Stomach (tissue), 4 donors: ENCODE measurements at regions not wholly inside any gene's neighbourhood (a gene's known extent, or its start where the extent isn't known, plus 50 kb on each side); places are given as distances from the start of the nearest gene placed in this dataset.

Experiments used
- CTCF ChIP-seq, 7 experiments: fragments of 450-650 bp in 4 of 7; fragments of 200-600 bp in 3 of 7; sonication (generic) in 3 of 7; IDR thresholded peaks; one replicate each; pipeline ENCODE4 v1.5.1; 2016 to 2019; ENCODE audit warnings: antibody characterized with exemption in 7 of 7, control low read depth in 2 of 7, mild to moderate bottlenecking in 1 of 7
- EP300 ChIP-seq: sonication (generic); formaldehyde crosslinking; IDR thresholded peaks from one replicate; pipeline ENCODE4 v1.6.1; 2017; ENCODE audit warnings: antibody characterized with exemption
- POLR2A ChIP-seq, 4 donors: fragments of 450-650 bp; IDR thresholded peaks; one replicate each; pipeline ENCODE4 v1.6.1; 2016; ENCODE audit warnings: antibody characterized with exemption in 4 of 4, control low read depth in 2 of 4, mild to moderate bottlenecking in 1 of 4, moderate library complexity in 1 of 4
- POLR2AphosphoS5 ChIP-seq, 3 donors: sonication (generic); formaldehyde crosslinking; IDR thresholded peaks; one replicate each; pipeline ENCODE4 v1.6.1; 2016; ENCODE audit warnings: antibody characterized with exemption in 3 of 3

- TF ChIP-seq POLR2A (IDR thresholded peaks at IDR 0.05) (no peak), CTCF (IDR thresholded peaks at IDR 0.05) (no peak), POLR2AphosphoS5 (IDR thresholded peaks at IDR 0.05) (no peak), EP300 (no peak)
Measured at GRCh38 chr9:80378669-80379293, 807.0 kb downstream of the TLE4 start.
